ENCODE measurements at regions not wholly inside any gene's neighbourhood (a gene's known extent, or its start where the extent isn't known, plus 50 kb on each side); places are given as distances from the start of the nearest gene placed in this dataset.
"Not testable (repeated sequence)": the region's sequence is repeated elsewhere in the genome, so short reads cannot be mapped to it uniquely, and the experiment has no call there.

DNA sequence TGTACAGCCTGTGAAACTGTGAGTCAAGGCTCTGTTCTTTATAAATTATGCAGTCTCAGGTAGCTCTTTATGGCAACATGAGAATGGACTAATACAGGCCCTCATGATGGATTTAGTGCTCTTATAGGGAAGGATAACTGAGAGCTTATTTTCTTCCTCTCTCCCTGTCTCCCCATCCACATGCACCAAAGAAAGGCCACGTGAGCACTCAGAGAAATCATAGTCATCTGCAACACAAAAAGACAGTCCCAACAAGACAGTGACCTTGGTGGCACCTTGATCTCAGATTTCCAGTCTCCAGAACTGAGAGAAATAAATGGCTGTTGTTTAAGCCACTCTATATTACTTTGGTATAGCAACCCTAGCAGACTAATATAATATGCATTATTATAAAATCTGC lies 2133.6 kb upstream of the ACO1 start:
- no peak for DNase-seq

DNA sequence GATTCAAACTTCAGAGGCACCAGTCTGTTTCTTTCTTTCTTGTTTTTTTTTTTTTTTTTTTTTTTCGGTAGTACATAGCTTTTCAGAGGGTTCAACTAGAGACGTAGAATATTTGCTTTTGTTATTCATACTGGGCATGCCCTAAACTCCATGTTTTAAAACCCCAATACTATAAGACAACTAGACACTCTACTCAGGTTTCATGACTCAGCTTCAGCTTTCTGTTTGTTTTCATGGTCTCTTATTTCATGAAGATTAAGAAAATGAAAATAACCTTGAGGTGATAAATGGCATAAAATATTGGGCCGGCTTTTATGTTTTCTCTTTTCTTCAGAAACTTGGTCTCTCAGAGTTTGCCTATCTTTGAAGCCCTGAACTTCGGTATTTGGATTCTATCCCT lies 2126.3 kb upstream of the ACO1 start:
- no peak for DNase-seq

DNA sequence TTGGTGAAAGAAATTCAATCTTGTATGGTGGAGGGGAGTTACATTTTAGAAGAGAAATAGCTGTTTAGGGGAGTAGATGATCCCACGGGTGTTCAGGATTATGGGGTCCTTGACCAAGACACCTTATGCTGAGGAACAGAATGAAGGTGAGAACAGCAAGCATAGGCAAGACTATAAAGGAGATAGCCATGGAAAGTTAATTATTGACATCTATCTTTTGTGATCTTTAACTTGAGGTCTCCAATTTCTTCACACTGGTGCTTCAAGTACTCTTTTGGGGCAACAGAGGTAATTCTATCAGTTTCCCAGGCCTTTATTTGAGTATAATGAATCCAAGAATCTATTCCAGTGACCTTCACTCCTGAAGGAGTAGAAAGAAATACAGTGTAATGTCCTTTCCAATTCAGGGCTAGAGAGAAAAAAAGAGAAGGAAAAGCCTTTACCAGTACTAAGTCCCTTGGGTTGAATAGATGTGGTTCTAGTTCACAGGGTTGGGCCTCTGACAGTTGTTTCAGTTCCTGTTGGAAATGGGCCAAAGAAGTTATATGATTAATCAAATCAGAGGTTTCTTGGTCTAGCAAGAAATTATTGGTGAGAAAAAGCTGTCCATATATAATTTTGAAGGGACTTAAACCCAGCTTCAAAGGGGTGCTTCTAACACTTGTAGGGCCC lies 2104.1 kb upstream of the ACO1 start:
- no peak for DNase-seq

DNA sequence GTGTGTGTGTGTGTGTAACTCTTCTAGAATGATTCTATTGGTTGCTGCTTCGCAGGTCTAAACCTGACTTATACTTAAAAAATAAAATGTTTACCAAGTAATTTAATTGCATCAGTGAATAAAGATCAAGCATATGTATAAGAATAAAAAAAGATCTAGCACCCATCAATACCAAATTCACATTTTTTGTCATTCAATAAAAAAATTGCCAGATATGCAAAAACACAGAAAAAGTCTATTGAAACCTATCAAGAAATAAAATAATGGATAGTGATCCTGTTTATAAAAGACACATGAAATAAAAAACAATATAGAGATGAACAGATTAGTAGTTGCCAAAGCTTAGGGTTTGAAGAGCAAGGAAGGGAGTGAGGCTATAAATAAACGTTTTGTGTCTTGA lies 2095.0 kb upstream of the ACO1 start:
- no peak for DNase-seq

DNA sequence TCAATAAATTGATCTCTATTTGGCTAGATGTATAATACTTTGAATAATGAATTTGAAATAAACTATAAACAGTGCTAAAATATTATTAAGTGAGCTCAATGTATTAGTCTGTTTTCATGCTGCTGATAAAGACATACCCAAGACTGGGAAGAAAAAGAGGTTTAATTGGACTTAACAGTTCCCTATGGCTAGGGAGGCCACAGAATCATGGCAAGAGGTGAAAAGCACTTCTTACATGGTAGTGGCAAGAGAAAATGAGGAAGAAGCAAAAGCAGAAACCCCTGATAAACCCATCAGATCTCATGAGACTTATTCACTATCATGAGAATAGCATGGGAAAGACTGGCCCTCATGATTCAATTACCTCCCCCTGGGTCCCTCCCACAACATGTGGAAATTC lies 2092.4 kb upstream of the ACO1 start:
- DNase-seq, result not testable (repeated sequence)

DNA sequence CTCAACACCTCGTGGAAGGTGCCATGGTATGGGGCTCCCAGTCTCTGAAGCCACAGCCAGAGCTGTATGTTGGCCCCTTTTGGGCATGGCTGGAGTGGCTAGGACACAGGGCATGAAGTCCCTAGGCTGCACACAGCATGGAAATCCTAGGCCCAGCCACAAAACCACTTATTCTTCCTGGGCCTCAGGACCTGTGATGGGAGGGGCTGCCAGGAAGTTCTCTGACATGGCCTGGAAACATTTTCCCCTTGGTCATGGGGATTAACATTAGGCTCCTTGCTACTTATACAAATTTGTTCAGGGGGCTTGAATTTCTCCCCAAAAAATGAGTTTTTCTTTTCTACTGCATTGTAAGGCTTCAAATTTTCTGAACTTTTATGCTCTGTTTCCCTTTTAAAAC lies 2091.2 kb upstream of the ACO1 start:
- no peak for DNase-seq

DNA sequence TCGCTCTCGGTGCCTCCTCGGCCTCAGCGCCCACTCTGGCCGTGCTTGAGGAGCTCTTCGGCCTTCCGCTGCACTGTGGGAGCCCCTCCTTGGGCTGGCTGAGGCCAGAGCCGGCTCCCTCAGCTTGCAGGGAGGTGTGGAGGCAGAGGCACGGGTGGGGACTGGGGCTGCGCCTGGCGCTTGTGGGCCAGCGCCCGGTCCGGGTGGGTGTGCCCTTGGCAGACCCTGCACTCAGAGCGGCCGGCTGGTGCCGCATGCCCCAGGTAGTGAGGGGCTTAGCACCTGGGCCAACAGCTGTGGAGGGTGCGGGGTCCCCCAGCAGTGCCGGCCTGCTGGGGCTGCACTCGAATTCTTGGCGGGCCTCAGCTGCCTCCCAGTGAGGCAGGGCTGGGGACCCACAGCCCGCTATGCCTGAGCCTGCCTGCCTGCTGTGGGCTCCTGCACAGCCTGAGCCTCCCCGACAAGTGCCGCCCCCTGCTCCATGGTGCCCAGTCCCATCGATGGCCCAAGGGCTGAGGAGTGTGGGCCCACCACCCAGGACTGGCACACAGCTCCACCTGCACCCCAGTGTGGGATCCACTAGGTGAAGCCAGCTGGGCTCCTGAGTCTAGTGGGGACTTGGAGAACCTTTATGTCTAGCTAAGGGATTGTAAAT lies 2085.2 kb upstream of the ACO1 start:
- no peak for DNase-seq

DNA sequence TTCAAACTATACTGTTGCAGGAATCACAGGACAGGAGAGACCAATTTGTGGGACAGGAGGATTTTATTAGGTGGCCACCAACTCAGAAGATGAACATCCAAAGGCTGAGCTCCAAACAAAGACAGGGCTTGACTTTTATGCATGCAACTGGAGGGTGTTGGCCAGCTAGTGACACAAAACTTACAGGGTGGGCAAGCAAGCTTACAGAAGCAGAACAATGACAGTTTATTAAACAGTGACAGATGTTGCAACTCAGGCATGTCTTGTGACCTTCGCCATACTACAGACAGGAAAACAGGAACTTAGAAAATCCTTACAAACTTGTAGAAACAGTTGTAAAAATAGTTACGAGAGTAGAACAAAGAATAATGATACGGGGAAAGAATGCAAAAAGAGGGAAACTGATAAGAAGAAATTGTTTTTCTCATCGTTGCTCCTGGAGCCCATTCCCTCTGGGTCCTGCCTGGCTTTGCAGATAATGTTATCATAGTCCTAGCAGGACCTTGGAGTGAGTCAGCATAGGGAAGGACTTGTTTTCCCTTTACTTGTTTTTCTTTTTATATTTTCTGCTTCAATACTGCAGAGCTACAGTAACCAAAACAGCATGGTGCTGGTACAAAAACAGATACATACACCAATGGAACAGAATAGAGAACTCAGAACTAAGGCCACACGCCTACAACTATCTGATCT lies 2083.0 kb upstream of the ACO1 start:
- no peak for DNase-seq

DNA sequence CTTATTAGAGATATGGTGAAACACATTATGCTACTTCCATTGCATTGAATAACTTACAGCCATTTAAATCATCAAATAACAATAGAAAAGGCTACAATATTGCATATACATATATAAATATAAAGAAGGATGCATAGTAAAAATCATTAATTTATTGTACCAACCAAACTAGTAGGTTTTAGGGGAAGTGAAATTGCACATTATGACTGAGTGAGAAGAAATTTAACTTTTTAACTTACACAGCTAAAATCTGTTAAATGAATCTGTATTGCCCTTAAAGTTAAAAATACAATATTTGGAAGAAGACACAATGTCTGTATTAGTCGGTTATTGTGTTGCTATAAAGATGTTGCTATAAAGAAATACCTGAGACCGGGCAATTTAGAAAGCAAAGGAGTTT lies 2073.7 kb upstream of the ACO1 start:
- no peak for DNase-seq

DNA sequence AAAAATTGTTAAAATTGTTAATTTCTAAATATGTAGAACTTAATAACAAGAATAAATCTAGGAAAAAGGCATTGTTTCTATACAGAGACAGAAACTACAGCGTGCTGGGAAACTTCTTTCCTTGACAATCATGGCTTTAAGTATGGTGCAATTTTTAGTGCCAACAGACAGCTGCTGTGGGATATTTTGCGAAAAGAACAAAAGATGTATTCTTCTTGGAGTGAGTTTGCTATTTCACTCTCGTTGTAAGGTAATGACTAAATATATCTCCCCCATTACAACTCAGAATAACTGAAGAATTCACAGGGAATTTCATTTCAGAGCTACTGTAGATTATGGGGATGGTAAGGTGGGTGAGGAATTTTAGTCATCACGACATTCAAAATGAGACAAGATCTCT lies 2055.0 kb upstream of the ACO1 start:
- no peak for DNase-seq

DNA sequence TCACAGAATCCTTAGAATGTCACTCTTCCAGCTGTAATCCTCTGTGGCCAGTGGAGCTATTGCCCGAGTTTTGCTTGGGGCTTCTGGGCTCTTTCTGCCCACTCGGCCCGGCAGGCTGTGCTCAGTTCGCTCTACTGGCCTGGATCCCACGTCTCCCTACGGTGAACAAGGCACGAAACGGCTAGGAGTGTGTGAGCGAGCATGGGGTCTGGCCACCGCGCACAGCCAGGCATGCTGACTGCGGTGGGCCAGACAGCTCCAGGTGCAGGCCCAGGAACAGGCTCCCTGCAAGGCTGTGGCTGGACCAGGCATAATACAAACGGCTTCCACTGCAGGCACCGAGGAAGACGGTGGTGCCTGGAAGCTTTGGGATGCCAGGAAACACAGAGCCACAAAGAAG lies 2035.5 kb upstream of the ACO1 start:
- DNase-seq, result no peak

DNA sequence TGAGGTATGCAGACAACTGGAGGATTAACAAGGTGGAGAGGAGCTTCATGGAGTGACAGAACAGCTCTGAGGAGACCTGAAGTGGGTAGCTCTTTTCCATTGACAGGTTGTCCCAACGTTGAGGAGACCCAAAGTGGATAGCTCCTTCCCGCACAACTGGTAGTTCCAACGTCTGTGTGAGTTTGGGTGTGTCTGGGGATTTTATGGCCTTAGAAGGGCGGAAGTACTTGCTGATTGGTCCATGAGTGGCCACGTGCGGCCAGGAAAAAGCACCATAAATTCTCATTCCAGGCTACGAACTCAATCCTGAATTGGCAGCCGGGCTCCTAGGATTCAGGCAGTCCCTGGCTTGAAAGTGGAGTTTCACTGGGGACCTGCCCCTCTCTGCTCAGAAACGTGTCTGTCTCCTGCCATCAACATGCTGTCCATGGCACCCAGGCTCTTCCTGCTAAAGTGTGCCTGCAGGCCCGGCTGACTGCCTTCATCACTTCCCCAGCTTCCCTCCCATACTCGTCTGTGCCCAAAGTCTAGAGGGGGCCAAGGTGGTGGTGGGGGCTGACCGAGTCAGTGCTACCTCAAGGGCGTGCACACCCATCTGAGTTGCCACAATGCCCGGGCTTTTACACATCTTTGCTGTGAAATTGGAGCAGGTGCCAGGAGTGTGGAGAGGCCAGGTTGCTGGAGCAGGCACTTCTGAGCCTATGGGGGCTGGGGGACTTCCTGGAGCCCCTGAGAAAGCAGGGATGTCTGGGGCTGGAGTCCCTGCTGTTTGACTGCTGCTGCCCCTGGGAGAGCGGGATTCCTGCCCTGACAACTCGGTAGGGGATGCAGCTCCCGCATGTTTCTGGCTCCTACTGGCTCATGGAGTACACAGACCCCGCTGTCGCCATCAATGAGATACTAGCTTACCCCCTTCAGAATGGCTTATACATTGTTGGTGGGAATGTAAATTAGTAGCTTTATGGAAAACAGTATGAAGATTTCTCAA lies 2034.6 kb upstream of the ACO1 start:
- DNase-seq, result no peak

DNA sequence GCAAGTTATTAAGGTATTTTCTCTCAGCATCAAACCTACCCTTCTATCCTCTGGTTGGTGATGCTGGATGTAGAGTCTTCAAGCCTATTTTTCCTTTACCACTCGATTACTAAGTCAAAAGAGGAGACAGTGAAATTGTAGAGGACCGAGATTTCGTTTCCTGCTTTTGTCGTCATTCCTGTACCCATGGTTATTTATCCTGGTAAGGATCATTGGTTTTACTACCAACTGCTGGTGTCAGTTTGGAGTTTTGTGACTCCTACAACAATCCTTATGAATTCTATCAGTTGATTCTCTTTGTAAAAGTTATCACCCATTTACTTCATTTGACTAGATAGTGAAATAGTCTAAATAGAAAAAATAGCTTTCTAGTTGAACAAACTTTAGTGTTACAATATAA lies 2028.2 kb upstream of the ACO1 start:
- no peak for DNase-seq

DNA sequence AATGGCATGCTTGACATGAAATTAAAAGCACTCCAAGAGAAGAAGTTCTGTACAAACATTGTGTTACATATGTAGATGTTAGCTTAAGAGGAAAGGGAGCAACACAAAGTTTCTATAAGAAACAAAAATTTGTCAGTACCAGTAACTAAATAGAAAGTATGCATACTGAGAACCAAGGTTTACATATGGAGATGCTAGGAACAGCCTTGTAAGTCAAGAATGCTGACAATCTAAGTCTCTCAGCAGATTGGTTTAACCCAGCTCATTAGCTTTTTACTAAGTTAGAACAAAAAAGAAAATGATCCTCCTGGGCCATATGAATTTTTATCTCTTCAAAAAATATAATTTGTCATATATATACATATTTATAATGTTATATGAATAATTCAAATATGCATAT lies 2022.1 kb upstream of the ACO1 start:
- no peak for DNase-seq

DNA sequence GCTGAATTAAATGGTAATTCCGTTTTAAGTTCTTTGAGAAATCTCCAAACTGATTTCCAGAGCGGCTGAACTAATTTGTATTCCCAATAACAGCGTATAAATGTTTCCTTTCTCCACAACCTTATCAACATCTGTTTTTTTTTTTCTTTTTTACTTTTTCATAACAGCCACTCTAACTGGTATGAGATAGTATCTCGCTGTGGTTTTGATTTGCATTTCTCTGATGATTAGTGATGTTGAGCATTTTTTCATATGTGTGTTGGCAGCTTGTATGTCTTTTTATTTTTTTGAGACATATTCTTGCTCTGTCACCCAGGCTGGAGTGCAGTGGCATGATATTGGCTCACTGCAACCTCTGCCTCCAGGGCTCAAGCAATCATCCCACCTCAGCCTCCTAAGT lies 2018.3 kb upstream of the ACO1 start:
- DNase-seq, result not testable (repeated sequence)

DNA sequence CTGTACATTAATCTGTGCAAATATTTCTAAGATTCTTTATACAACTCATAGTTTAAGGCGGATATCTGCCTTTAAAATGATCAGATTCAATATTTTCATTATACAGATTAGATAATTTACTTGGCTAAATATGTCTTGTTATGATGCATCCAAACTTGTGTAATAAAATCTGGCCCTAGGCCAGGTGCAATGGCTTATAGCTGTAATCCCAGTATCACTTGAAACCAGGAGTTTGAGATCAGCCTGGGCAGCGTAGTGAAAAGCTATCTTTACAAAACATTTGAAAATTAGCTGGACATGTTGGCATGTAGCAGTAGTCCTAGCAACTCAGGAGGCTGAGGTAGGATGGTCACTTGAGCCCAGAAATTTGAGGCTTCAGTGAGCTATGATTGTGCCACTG lies 2002.2 kb upstream of the ACO1 start:
- no peak for DNase-seq

DNA sequence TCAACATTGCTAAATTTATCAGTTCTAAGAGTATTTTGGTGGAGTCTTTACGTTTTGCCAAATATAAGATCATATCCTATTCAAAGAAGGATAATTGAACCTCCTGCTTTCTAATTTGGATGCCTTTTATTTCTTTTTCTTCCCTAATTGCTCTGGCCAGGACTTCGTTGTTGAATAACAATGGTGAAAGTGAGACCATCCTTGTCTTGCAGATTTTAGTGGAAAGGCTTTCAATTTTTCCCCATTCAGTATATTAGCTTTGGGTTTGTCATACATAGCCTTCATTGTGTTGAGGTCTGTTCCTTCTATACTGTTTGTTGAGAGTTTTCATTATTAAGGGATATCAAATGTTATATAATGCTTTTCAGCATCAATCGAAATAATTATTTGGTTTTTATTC lies 1974.2 kb upstream of the ACO1 start:
- no peak for DNase-seq

DNA sequence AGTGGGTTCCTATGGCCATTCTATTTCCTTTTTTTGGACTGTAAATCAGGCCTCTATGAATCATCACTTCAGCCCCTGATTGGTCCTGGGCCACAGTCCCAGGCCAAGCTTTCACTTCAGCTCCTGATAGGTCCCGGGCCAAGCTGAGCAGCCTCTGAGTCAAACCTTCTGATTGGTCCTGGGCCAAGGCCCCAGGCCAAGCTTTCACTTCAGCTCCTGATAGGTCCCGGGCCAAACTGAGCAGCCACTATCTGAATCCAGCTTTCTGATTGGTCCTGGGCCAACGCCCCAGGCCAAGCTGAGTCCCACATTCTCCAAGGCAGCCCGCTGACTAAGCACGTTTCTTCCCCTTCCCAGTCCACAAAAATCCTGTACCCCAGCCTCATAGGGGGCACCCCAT lies 1972.9 kb upstream of the ACO1 start:
- no peak for DNase-seq

DNA sequence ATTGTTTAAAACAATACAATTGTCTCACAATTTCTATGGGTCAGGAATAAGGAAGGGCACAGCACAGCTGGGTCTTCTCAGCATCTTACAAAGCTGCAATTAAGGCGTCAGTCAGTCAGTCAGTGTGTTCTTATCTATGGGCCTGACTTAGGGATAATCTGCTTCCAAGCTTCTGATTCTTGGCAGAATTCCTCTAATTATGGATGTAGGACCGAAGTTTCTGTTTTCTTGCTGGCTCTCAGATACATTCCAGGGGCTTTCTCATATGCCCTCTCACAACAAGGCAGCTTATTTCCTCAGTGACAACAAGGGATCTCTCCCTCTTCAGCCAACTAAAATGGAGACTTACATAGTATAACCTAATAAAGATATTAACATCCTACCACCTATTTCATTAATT lies 1925.3 kb upstream of the ACO1 start:
- no peak for DNase-seq

DNA sequence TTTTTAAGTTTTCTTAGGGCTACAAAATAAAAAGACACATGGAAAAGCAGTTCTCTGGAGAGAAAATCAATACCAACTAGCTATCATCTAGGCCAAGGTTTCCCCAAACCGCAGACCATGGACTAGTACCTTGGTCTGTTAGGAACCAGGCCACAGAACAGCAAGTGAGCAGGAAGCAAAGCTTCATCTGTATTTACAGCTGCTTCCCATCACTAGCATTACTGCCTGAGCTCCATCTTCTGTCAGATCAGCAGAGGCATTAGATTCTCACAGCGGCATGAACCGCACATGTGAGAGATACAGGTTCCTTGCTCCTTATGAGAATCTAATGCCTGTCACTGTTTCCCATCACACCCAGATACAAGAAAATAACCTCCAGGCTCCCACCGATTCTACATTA lies 1907.6 kb upstream of the ACO1 start:
- DNase-seq, result no peak

DNA sequence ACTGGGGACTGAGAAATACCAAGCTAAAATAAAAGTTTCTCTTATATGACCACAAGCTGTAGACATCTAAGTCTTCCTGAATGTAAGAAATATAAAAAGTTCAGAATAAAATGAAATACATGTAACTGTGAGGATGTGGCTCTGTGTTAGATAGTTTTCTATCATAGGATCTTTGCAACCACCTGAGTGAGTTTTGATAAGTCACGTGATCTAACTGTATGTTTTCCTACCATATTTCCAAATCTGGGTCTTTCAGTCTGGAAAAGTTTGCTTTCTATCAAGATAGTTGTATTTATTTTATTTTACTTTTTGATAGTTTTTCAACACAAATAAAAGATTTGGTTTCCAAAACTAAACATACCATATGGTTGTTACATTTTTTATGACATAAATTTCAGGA lies 1905.8 kb upstream of the ACO1 start:
- DNase-seq, result no peak

DNA sequence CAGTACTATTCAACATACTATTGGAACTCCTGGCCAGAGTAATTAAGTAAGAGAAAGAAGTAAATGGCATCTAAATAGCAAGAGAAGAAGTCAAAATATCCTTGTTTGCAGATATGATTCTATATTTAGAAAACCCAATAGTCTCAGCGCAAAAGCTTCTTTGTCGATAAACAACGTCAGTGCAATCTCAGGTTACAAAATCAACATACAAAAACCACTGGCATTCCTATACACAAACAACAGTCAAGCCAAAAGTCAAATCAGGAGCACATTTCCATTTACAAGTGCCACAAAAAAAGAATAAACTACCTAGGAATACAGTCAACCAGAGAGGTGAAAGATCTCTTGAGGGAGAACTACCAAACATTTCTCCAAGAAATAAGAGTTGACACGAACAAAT lies 1901.9 kb upstream of the ACO1 start:
- DNase-seq, result no peak

DNA sequence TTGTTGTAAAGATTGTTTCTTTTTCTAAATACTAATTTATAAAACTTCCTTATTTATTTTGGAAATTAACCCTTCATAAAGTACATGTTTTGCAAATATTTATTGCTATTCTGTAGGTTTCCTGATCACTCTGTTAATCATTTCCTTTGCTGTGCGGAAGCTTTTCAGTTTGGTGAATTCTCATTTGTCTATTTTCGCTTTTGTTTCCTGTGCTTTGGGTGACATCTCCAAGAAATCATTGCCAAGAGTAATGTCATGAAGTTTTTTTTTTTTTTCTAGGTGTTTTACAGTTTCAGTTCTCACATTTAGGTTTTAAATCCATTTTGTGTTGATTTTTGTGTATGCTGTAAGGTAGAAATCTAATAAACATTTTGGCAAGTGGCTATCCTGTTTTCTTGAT lies 1899.8 kb upstream of the ACO1 start:
- DNase-seq, result no peak
